Parathyroid adenoma (tissue), 2 donors: ENCODE measurements at regions not wholly inside any gene's neighbourhood (a gene's known extent, or its start where the extent isn't known, plus 50 kb on each side); places are given as distances from the start of the nearest gene placed in this dataset.

Experiments
- H2AFZ ChIP-seq: fragments of 300-600 bp; sonication (generic); one replicate; pipeline ENCODE4 v1.7.0; 2017; ENCODE audit warnings: antibody characterized with exemption, mild to moderate bottlenecking
- H3K27ac ChIP-seq: fragments of 300-600 bp; sonication (generic); one replicate; pipeline ENCODE4 v1.7.0; 2017
- H3K27me3 ChIP-seq: fragments of 300-600 bp; sonication (generic); one replicate; pipeline ENCODE4 v1.7.0; 2017; ENCODE audit warnings: low read length; ENCODE audit not compliant: control insufficient read depth, insufficient read depth
- H3K36me3 ChIP-seq: fragments of 300-600 bp; sonication (generic); one replicate; pipeline ENCODE4 v1.7.0; 2017; ENCODE audit warnings: low read length; ENCODE audit not compliant: control insufficient read depth, insufficient read depth
- H3K4me1 ChIP-seq: fragments of 300-600 bp; sonication (generic); one replicate; pipeline ENCODE4 v1.7.0; 2017; ENCODE audit warnings: control low read depth
- H3K4me2 ChIP-seq: fragments of 300-600 bp; sonication (generic); one replicate; pipeline ENCODE4 v1.7.0; 2017; ENCODE audit warnings: low read length
- H3K4me3 ChIP-seq: fragments of 300-600 bp; sonication (generic); one replicate; pipeline ENCODE4 v1.7.0; 2017; ENCODE audit warnings: low read depth, low read length
- H3K79me2 ChIP-seq: fragments of 300-600 bp; sonication (generic); one replicate; pipeline ENCODE4 v1.7.0; 2017; ENCODE audit warnings: control low read depth
- H3K9ac ChIP-seq: fragments of 300-600 bp; sonication (generic); one replicate; pipeline ENCODE4 v1.7.0; 2017; ENCODE audit warnings: mild to moderate bottlenecking
- H3K9me3 ChIP-seq: fragments of 300-600 bp; sonication (generic); one replicate; pipeline ENCODE4 v1.7.0; 2017; ENCODE audit warnings: low read length; ENCODE audit not compliant: control insufficient read depth
- TF ChIP-seq, protein P1 (sequence below): fragments of 300-600 bp; sonication (generic); IDR thresholded peaks from one replicate; pipeline ENCODE4 v1.7.0; 2017; ENCODE audit warnings: antibody characterized with exemption, mild to moderate bottlenecking
- donor health status: primary hyperparathyroidism.

DNA sequence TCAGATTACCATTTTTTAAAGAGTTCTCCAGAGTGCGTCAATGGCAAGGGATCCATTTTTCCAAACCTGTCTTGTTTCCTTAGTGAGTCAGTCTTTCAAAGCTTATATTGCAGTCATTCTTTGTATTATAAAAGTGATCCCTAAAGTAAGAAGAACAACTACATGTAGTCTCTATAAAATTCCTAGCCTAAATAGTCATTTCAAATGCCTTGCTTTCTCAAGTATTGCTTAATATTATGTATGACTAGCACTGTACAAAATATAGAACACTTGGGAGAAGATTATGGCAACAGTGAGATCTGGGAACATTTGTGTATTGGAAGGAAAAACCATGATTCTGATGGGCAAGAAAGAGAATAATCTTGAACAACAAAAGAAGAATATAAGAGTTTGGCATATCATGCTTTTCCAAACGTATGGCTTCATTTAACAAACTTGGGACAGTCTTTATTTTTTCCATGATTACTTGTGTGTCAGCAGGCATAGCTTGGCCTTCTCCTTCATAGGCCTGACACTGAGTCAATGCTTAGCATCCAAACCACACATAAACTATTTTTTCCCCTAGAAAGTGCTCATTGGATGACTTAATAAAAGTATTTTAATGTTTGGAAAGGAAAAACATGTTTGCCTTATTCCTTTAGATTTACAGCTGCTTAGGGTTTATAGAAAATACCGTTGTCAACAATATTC is 547.4 kb downstream of the LTN1 start:
- Histone ChIP-seq H2AFZ (no peak overlapping the region), H3K27ac (no peak overlapping the region), H3K9ac (no peak overlapping the region), H3K4me1 (no peaks in the 10 kb centered on the region), H3K9me3 (no peaks in the 10 kb centered on the region), H3K36me3 (no peaks in the 10 kb centered on the region), H3K79me2 (no peaks in the 10 kb centered on the region), H3K4me2 (no peak overlapping the region), H3K4me3 (no peak overlapping the region), H3K27me3 (no peaks in the 10 kb centered on the region)
- TF ChIP-seq, protein P1, sequence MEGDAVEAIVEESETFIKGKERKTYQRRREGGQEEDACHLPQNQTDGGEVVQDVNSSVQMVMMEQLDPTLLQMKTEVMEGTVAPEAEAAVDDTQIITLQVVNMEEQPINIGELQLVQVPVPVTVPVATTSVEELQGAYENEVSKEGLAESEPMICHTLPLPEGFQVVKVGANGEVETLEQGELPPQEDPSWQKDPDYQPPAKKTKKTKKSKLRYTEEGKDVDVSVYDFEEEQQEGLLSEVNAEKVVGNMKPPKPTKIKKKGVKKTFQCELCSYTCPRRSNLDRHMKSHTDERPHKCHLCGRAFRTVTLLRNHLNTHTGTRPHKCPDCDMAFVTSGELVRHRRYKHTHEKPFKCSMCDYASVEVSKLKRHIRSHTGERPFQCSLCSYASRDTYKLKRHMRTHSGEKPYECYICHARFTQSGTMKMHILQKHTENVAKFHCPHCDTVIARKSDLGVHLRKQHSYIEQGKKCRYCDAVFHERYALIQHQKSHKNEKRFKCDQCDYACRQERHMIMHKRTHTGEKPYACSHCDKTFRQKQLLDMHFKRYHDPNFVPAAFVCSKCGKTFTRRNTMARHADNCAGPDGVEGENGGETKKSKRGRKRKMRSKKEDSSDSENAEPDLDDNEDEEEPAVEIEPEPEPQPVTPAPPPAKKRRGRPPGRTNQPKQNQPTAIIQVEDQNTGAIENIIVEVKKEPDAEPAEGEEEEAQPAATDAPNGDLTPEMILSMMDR = no peak

DNA sequence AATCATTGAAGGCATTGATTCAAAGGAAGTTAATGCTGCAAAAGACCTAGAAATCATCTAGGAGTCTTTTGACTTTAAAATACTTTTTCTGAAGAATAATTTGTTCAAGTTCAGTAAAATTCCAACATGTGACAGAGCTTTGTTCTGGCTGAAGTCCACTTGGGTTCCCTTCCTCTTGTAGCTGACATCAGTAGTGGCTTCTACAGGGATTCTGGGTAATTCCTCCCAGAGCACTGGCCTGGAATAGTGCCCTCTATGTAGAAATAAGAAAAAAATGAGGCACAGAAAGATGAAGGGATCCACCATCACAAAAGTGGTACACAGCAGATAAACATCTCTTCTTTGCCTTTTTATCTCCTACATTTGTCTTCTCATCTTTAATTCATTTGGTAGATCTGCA is 548.1 kb downstream of the LTN1 start:
- Histone ChIP-seq H3K4me3 (no peak overlapping the region), H2AFZ (no peak overlapping the region), H3K79me2 (no peaks in the 10 kb centered on the region), H3K27ac (no peak overlapping the region), H3K9ac (no peak overlapping the region), H3K27me3 (no peaks in the 10 kb centered on the region), H3K36me3 (no peaks in the 10 kb centered on the region), H3K4me2 (no peak overlapping the region), H3K4me1 (no peaks in the 10 kb centered on the region), H3K9me3 (no peaks in the 10 kb centered on the region)
- TF ChIP-seq, protein P1 = no peak

DNA sequence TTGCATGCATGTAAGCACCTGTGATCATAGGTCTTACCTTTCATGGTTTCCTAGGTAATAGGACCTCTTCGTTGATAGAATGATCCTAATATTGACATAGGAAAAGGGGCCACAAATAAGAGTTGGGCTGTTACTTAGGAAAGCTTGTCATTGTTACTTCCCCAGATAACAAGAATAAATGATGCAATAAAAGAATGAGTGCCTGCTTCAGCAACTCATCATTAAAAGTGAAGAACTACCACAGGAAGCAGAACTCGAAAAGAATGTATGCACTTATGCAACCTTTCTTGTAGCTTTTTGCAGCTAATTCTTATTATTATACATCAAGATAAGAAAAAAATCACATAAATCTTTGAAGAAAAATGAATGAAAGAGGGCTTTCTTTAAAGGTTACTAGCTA is 548.6 kb downstream of the LTN1 start:
- H3K4me2 ChIP-seq = no peak overlapping the region
- H2AFZ ChIP-seq = no peak overlapping the region
- H3K4me3 ChIP-seq = no peak overlapping the region
- no peaks in the 10 kb centered on the region for H3K36me3 ChIP-seq
- no peaks in the 10 kb centered on the region for H3K27me3 ChIP-seq
- H3K79me2 ChIP-seq = no peaks in the 10 kb centered on the region
- H3K9me3 ChIP-seq = no peaks in the 10 kb centered on the region
- no peak overlapping the region for H3K9ac ChIP-seq
- H3K4me1 ChIP-seq = no peaks in the 10 kb centered on the region
- no peak overlapping the region for H3K27ac ChIP-seq
- TF ChIP-seq, protein P1 = no peak

DNA sequence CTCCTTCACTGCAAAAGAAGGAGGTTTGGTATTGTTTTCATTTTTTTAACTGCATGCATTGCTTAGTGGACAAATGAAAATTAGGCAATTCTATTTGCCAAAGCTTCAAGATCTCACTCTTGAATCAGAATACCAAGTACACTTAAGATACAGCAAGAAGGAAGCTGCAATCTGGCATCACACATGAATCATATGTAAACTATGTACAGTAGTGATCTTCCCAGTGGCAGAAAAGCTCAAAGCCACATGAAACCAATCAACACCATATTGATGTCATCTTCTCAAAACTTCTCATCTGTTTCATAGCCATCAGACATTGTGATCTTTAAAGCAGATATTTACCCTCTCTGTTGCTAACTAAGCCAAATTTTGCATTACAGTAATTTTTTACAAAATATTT is 550.1 kb downstream of the LTN1 start:
- Histone ChIP-seq H3K9me3 (no peaks in the 10 kb centered on the region), H3K27ac (no peak overlapping the region), H2AFZ (no peak overlapping the region)

More for the DNA sequence above, 550.1 kb downstream of the LTN1 start:
- H3K9ac ChIP-seq = no peak overlapping the region
- H3K27me3 ChIP-seq = no peaks in the 10 kb centered on the region
- no peaks in the 10 kb centered on the region for H3K79me2 ChIP-seq
- H3K4me1 ChIP-seq = no peaks in the 10 kb centered on the region
- H3K36me3 ChIP-seq = no peaks in the 10 kb centered on the region
- no peak overlapping the region for H3K4me3 ChIP-seq
- TF ChIP-seq, protein P1 = no peak
- H3K4me2 ChIP-seq = no peak overlapping the region
